ENCODE measurements at regions not wholly inside any gene's neighbourhood (a gene's known extent, or its start where the extent isn't known, plus 50 kb on each side); places are given as distances from the start of the nearest gene placed in this dataset.

DNA sequence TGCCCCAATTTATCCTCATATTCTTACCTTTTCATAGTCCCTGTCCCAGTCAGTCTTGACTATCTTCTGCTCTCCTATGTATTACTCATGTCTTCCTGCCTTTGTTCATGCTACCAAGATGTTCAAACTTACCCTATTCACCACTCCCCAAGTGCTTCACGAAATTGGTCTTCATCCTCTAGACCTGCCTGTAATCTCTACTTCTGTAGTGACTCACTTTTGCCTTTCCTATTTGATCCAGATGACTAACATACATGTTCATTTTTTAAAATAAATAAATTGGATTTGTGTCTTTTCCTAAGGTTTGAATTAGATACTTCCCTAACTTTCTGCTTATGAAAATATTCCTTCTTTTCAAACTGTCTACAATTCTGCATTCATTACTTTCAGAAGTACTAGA is 107.7 kb upstream of the PPM1H start:
- in situ Hi-C loops (cut with HindIII; ENCODE audit: low sequenced_read_pairs) = no loop called here
- no peak for DNase-seq (ENCODE audit: low spot score)

DNA sequence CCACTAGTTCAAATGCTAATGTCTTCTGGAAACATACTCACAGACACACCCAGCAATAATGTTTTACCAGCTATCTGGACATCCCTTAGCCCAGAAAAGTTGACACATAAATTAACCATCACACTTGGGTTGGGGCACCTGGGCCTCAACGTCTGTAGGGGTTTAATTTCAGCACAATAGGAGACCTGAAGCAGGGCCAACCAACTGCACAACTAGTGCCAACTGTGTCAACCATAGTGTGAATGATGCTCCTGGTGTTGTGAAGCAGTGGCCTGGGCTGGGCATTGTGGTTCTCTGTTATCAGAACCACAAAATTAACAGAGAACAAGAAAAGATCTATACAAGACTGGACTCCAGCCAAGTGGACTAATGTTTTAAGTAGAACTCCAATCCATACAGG is 106.7 kb upstream of the PPM1H start:
- in situ Hi-C loops (cut with HindIII; ENCODE audit: low sequenced_read_pairs) = no loop called here
- no peak for DNase-seq (ENCODE audit: low spot score)

DNA sequence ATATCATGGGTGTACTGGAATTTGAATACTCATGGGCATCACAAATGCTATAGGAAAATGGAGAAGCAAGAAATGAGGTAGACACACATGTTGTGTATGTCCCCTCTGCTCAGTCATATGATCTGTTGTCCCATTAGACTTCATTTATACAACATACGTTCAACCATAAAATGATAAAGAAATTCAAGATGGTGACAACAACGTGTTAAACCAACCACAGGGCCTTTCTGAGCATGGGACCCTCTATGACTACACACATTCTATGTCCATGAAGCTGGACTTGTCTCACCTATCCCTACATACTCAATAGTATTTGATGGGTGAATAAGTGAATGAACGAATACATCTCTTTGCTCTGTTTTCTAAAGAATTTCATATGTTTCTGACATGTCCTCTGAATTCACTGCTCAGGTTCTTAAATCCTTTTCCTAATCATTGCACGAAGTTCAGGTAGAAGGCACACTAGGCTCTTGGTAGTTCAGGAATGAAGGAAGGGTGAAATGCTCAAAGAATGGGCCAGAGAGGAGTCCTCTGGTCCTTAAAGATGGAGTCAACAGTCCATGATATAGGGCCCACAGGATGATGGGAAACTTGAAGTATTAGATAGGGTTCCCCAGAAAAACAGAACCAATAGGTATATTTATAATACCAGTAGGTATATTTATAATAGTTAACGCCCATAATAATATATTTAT is 105.7 kb upstream of the PPM1H start:
- in situ Hi-C loops (cut with HindIII; ENCODE audit: low sequenced_read_pairs) = no loop called here
- no peak for DNase-seq (ENCODE audit: low spot score)

DNA sequence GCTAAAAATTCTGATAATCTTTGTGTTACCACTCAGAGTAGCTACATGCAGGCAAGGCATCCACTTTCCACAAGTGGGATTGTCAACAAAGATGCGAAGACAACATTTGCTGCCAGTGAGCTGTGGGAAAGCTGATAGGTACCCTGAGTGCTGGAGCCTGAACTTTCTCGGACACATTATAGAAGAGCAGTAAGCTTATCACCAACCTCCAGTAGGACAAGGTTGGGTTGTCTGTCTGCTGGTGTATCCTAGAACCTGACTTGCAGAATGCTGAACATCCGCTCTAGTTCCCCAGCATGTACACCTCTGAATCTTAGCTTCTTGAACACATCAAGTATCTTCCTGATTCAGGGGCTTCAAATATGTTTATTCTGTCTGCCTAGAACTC is 103.8 kb upstream of the PPM1H start:
- DNase-seq (ENCODE audit: low spot score) = no peak
- in situ Hi-C loops (cut with HindIII; ENCODE audit: low sequenced_read_pairs) = no loop called here

DNA sequence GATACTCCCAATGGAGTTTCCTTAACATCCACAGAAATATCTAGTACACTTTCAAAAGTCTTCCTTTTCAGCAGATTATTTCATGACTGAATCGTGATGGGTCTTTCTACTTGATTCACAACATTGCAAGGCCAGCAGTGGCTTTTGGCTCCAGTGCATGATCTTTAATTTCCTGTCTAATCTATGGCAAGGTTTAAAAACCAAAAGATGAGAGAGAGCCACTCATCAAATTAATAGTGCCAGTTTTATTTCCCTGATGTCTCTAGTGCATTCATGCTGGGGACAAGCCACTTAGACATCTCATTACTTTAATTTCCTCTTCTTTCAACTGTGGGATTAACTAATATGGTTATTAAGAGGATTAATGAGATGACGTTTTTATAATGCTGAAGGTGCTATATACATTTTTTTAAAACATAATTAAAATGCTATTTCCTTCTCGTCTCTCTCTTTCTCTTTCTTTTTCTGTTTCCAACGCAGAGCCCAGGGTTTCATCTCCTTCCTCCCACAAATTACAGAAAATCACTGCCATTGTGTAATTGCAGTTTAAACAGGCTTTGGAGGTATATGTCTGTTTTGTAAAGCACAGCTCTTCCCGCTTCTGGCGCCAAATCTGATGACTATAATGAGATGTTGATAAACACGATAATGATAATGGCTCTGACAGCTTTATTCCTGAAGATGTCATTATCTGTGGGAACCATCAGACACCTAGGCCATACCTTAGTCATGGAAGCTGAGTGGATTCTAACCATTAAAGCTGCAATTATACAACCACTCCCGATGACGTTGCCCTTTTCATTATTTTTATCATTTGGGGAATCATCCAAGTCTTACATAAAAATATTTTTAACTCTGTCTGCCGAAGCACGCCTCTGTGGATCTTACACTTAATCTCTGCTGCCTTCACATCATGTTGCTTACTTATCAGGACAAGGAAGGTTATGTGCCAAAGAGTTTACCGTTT is 103.1 kb upstream of the PPM1H start:
- in situ Hi-C loops (cut with HindIII; ENCODE audit: low sequenced_read_pairs) = no loop called here
- DNase-seq (ENCODE audit: low spot score) = no peak

DNA sequence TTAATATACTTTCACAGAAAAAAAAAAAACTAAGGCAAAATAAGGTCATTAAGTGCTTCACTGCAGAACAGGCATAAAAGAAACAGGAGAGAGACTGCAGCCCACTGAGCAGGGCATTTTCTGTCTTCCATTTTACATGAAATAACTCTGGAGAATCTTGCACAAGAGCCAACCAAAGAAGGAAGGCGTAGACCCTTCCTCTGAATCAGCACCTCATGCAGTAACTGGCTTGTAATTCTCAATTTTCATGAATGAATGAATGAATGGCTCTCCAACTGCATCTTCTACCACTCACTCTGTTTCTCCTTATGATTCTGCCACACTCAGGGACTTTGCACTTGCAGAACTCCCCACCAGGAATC is 102.0 kb upstream of the PPM1H start:
- DNase-seq (ENCODE audit: low spot score) = no peak
- in situ Hi-C loops (cut with HindIII; ENCODE audit: low sequenced_read_pairs) = no loop called here

DNA sequence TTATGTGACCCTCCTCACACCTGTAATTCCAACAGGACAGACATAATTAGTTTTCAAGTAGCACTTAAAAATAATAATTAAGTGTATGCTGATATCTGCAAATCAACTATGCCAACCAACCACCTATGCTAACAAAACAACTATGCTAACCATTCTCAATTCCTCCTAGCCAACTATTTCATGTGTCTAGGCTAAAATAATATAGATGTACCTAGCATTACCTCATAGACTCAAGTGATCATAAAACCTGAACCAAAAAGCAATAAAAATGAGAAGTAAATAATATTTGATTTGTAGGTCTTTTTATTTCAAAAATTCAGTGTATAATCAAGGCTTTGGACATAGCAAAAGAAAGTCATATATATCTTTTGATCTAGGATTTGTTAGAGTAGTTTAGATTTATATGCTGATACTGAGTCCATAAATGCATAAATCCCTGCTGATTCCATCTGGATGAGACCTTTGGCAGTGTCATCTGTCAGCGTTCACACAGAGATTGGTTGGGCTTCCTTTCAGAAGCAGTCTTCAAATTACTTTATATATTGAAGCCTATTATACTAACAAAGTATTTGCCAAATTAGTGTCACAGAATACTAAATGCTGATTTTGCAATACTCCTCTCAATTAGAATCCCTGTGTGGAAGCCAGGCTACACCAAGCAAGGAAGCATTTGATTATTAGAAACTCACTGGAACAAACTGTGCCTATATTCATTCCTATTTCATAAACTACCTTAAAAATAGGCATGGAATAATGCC is 101.4 kb upstream of the PPM1H start:
- DNase-seq (ENCODE audit: low spot score) = no peak
- in situ Hi-C loops (cut with HindIII; ENCODE audit: low sequenced_read_pairs) = no loop called here

DNA sequence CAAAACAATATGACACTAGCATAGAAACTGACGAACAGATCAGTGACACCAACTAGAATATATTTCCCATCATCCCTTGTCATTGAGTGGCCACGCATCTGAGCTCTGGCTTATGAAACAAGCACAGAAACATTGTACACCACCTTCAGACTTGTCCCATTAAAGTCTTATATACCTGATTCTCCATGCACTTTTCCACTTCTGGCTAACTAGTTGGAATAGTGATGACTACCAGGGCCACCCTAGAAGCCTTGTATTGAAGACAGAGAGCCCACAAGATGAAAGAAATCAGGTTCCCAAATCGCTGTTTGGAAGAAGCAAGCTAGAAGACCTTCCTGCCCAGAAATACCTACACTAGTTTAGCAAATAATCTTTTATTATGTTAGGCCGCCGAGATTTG is 99.7 kb upstream of the PPM1H start:
- in situ Hi-C loops (cut with HindIII; ENCODE audit: low sequenced_read_pairs) = no loop called here
- DNase-seq (ENCODE audit: low spot score) = no peak

DNA sequence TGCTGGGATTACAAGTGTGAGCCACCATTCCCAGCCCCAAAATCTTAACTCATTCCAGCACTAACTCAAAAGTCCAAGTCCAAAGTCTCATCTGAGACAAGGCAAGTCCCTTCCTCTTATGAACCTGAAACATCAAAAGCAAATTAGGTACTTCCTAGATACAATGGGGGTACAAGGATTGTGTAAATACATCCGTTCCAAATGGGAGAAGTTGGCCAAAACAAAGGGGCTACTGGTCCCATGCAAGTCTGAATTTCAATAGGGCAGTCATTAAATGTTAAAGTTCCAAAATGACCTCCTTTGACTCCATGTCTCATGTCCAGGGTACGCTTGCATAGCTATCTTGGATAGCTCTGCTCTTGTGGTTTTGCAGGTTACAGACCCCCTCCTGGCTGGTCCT is 94.7 kb upstream of the PPM1H start:
- in situ Hi-C loops (cut with HindIII; ENCODE audit: low sequenced_read_pairs) = no loop called here
- no peak for DNase-seq (ENCODE audit: low spot score)

DNA sequence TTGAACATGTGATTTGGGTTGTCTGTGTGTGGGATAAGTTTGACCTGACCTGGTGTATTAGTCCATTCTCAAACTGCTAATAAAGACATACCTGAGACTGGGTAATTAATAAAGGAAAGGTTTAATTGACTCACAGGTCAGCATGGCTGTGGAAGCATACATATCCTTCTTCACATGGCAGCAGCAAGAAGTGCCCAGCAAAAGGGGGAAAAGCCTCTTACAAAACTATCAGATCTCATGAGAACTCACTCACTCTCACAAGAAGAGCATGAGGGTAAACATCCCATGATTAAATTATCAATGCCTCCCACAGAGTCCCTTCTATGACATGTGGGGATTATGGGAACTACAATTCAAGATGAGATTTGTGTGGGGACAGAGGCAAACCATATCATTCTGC is 94.0 kb upstream of the PPM1H start:
- in situ Hi-C loops (cut with HindIII; ENCODE audit: low sequenced_read_pairs) = no loop called here
- no peak for DNase-seq (ENCODE audit: low spot score)

DNA sequence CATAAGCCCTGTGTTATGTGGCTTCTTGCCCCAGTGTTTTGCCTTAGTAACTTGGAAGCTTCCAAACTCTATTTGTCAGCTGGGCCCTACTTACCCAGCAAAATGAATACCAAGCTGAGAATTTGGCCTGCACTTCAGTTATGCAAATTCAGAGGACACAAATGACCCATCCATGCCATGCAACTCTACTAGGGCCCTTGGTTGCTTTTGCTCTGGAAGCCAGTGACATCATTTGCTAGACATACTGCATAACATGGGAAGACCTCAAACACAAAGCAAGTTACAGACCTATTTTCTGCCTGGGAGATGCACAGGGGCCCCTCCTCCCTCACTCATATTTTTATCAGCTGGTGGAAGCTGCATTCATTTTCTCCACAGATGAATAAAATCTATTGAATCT is 90.2 kb upstream of the PPM1H start:
- no peak for DNase-seq (ENCODE audit: low spot score)
- in situ Hi-C loops (cut with HindIII; ENCODE audit: low sequenced_read_pairs) = no loop called here

DNA sequence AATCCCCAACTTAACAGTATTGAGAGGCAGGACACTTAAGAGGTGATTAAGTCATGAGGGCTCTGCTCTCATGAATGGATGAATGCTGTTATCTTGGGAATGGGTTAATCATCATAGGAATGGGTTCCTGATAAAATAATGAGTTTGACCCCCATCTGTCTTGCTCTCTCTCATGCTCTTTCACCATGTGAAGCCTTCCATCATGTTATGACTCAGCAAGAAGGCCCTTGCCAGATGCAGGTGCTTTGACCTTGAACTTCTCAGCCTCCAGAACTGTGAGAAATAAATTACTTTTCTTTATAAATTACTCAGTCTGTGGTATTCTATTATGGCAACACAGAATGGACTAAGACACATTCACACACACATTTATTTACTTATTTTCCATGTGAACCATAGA is 89.0 kb upstream of the PPM1H start:
- no peak for DNase-seq (ENCODE audit: low spot score)
- in situ Hi-C loops (cut with HindIII; ENCODE audit: low sequenced_read_pairs) = no loop called here

DNA sequence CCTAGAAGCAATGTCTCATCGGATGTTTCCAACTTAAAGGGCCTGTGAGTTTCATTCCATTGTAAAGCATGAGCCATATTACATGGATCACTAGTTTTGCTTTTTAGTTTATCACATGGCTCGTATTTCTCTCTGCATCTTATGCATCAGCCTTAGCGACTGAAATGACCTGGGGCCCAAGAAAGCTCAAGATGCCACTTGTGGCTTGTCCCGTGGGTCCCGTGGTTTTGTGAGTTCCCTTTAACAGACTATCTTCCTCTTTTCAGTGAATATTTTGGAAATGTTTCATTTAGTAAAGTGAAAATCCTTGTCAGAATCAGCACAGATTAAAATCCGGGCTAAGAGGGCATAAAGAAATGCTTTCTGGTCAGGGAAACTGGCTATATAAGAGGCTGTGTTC is 86.2 kb upstream of the PPM1H start:
- in situ Hi-C loops (cut with HindIII; ENCODE audit: low sequenced_read_pairs) = no loop called here
- DNase-seq (ENCODE audit: low spot score) = no peak

DNA sequence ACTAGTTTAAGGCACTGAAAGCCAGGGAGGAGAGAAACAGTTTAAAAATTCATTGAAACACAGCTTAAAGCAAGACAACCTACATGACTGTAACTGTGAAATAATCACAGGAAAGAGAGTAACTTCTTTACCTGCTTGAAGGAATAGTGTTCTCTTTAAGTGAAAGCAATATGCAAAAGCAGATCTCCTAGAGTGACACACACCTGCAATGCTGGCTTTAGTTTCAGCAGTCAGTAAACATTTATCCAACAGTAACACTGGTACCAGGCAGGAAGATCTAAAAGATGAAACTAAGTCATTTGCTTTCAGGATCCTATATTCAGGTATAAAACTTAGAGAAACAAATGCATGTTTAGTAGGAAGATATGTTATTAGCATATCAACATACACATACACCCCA is 85.3 kb upstream of the PPM1H start:
- in situ Hi-C loops (cut with HindIII; ENCODE audit: low sequenced_read_pairs) = no loop called here

DNA sequence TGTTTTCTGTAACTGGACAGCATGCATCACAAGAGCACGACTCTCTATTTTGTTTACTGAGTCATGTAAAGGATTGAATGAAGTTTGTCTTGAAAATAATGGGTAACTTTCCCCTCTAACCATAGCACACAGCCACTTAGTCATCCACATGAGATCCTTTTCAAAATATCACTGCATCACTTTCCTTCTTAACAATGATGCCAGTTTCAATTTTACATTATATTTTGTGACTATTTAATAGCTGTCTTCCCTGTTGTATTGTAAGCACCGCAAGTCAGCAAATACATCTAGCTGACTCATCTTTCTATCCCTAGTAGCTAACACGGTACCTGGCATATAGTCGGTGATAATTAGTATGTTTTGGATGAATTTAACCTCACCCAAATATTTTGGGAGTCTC is 83.3 kb upstream of the PPM1H start:
- no peak for DNase-seq (ENCODE audit: low spot score)
- in situ Hi-C loops (cut with HindIII; ENCODE audit: low sequenced_read_pairs) = no loop called here

More for the DNA sequence above, 85.3 kb upstream of the PPM1H start:
- DNase-seq (ENCODE audit: low spot score) = no peak

DNA sequence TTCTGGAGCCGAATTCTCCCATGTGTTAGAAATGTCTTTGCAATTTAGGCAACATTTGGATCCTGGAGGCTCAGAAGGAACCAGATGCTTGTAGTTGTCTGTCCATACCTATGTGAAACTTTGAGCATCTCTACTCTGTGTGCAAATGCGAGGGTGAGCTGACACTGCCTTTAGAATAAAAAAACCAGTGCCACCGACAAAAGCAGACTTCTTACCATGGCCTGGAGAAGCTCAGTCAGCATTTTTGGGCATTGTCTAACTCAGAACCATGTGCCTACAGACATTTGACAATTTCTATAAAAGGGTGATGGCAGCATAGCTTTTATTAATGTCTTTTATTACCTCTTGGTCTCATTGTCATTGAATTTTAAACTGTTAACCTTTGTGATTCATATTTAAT is 78.4 kb upstream of the PPM1H start:
- no peak for DNase-seq (ENCODE audit: low spot score)
- in situ Hi-C loops (cut with HindIII; ENCODE audit: low sequenced_read_pairs) = no loop called here

DNA sequence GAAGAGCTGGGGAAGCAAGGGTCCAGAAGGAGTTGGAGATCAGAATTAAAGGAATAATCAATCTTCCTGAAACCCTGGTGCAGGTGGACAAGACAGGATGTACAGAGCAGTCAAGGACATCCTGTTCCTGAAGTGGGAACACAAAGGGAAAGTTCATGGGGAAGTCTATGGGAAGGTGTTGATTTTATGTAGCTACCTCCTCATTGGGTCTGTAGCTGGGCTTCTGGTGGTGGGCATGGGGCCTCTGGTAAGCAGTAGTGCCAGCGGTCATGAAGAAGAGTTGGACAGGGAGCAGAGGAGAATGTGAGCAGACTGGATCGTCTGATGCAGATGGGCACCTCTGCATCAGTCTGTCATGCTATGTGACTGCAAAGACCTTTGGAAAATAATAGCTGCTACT is 75.7 kb upstream of the PPM1H start:
- no peak for DNase-seq (ENCODE audit: low spot score)
- in situ Hi-C loops (cut with HindIII; ENCODE audit: low sequenced_read_pairs) = no loop called here

DNA sequence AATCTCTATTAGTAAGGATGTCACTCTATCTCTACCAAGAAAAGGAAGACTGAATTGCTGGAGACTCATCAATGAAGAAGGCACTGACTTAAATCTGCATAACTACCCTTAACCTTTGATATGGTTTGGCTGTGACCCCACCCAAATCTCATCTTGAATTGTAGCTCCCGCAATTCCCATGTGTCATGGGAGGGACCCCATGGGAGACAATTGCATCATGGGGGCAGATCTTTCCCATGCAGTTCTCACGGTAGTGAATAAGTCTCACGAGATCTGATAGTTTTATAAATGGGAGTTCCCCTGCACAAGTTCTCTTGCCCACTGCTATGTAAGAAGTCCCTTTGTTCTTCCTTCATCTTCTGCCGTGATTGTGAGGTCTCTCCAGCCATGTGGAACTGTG is 73.4 kb upstream of the PPM1H start:
- DNase-seq (ENCODE audit: low spot score) = no peak
- in situ Hi-C loops (cut with HindIII; ENCODE audit: low sequenced_read_pairs) = no loop called here

DNA sequence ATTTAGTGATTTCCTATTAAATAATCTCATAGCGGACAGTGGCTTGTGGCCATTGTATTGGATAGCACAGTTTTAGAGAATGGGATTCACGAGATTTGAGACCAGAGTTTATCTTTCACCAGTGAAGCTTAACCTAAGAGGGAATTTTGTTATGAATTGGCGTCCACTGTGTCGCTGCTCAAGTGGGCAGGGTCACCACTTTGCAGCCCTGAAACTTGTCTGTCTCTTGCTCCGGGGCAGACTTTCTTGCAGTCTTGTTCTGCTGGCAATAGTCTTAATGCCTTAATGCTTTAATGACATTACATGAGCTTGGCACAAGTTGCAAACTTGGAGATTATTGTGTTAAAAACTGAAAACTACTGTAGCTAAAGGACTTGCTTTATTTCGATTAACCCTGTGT is 72.8 kb upstream of the PPM1H start:
- DNase-seq (ENCODE audit: low spot score) = no peak
- in situ Hi-C loops (cut with HindIII; ENCODE audit: low sequenced_read_pairs) = no loop called here

DNA sequence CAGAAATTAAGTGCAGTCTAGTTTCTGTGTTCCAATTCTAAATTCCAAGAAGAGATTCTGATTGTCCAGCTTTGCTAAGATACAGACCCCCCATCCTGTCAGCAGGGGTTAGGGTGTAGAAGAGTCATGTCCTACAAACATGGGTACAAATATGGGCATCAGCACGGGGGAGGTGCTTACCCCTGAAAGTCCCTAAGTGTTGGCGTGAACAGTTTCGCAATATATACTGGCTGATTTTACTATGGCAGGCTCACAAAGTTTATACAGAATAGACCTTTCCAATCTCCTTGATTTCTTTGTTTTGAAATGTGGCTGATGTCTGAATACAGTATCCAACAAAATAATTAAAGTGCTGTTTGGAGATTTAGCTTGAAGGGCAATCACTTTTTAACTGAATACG is 71.6 kb upstream of the PPM1H start:
- no peak for DNase-seq (ENCODE audit: low spot score)
- in situ Hi-C loops (cut with HindIII; ENCODE audit: low sequenced_read_pairs) = no loop called here

All from G401 (cell line).